CD4-positive, alpha-beta T cell (primary cell): ENCODE measurements at regions not wholly inside any gene's neighbourhood (a gene's known extent, or its start where the extent isn't known, plus 50 kb on each side); places are given as distances from the start of the nearest gene placed in this dataset.

Experiments used
- ATAC-seq: fragments of 200-7000 bp; cut with Tn5 transposase; one replicate; pipeline ENCODE4 v1.10.0; 2022; ENCODE audit warnings: mild to moderate bottlenecking; ENCODE audit not compliant: poor library complexity
- CTCF ChIA-PET: fragments of 350-600 bp; sonication (Branson Sonifier 250); formaldehyde crosslinking; loops from one replicate; lab custom pipeline; 2021; ENCODE audit warnings: antibody characterized with exemption, inconsistent platforms; lab: Charles Lee
- POLR2A ChIA-PET: fragments of 350-600 bp; sonication (Branson Sonifier 250); formaldehyde crosslinking; loops from one replicate; lab custom pipeline; 2021; ENCODE audit warnings: antibody characterized with exemption, inconsistent platforms; lab: Charles Lee
- DNase-seq, 14 experiments: peaks; one replicate each; pipeline ENCODE4 v3.0.0-alpha.2; 2013 to 2020; ENCODE audit warnings: mixed read lengths in 2 of 14
- H3K27ac ChIP-seq, 2 donors: one replicate each; pipeline versions ENCODE4 v1.5.1 to v1.7.0; 2013; ENCODE audit warnings: low read length in 2 of 2, low read depth in 1 of 2, mild to moderate bottlenecking in 1 of 2
- H3K27me3 ChIP-seq, 2 experiments: 1 replicate in 1 of 2; 2 replicates in 1 of 2; pipeline versions ENCODE4 v1.6.1 to v1.7.0; 2013; ENCODE audit warnings: low read length in 2 of 2, control low read depth in 1 of 2, mild to moderate bottlenecking in 1 of 2, moderate library complexity in 1 of 2; ENCODE audit not compliant: insufficient read depth in 2 of 2, control insufficient read depth in 1 of 2
- H3K36me3 ChIP-seq: one replicate; pipeline ENCODE4 v1.6.1; 2013; ENCODE audit warnings: low read length, control low read depth; ENCODE audit not compliant: insufficient read depth
- H3K4me1 ChIP-seq: one replicate; pipeline ENCODE4 v1.6.1; 2013; ENCODE audit warnings: low read length, control low read depth; ENCODE audit not compliant: insufficient read depth
- H3K4me3 ChIP-seq: one replicate; pipeline ENCODE4 v1.5.1; 2013; ENCODE audit warnings: mild to moderate bottlenecking, low read length, moderate library complexity
- H3K9me3 ChIP-seq, 2 experiments: 1 replicate in 1 of 2; 2 replicates in 1 of 2; pipeline versions ENCODE4 v1.6.1 to v1.7.0; 2013; ENCODE audit warnings: low read length in 2 of 2, mild to moderate bottlenecking in 2 of 2, control low read depth in 1 of 2, moderate library complexity in 1 of 2; ENCODE audit not compliant: control insufficient read depth in 1 of 2, insufficient read depth in 1 of 2
- H3K27ac Mint-ChIP-seq: one replicate; pipeline ENCODE4 v1.8.0; 2020; ENCODE audit warnings: mixed read lengths
- H3K27me3 Mint-ChIP-seq: one replicate; pipeline ENCODE4 v1.8.0; 2021; ENCODE audit warnings: mixed read lengths
- H3K36me3 Mint-ChIP-seq: one replicate; pipeline ENCODE4 v1.8.0; 2021; ENCODE audit warnings: low read depth, mixed read lengths
- H3K4me1 Mint-ChIP-seq: one replicate; pipeline ENCODE4 v1.8.0; 2021; ENCODE audit warnings: low read depth, mixed read lengths
- H3K4me3 Mint-ChIP-seq: one replicate; pipeline ENCODE4 v1.8.0; 2020; ENCODE audit warnings: mild to moderate bottlenecking, mixed read lengths
- H3K9me3 Mint-ChIP-seq: one replicate; pipeline ENCODE4 v1.8.0; 2020; ENCODE audit warnings: mixed read lengths
- CTCF ChIP-seq: fragments of 200-600 bp; IDR thresholded peaks from one replicate; pipeline ENCODE4 v1.8.0; 2022; ENCODE audit warnings: antibody characterized with exemption, mild to moderate bottlenecking
- intact Hi-C, 2 experiments: fragments of 100-400 bp; cut with DNase I in 1 of 2; cut with micrococcal nuclease in 1 of 2; formaldehyde crosslinking; loops; one replicate each; pipeline versions ENCODE4 v1.15.1 to v1.9.0; 2023 to 2025; cut with DNase I, micrococcal nuclease

DNA sequence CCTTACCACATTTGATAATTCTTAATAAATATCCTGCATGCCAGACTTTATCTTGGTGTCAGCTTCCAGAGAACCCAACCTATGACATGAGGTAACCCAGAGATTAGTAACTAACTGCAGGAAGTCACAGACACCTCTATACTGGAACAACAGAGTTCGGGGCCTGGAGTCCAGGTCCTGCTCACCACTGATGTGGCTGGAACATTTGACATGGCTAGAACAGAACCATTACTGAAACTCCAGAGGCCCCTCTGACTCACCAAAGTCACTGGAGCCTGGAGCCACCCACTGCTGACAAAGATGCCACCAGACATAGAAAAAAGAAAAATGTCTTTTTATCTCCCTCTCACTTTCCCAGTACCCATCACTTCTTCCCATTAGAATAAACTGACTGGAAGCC lies 403.7 kb downstream of the MID1IP1 start:
- POLR2A ChIA-PET: no interaction called here

DNA sequence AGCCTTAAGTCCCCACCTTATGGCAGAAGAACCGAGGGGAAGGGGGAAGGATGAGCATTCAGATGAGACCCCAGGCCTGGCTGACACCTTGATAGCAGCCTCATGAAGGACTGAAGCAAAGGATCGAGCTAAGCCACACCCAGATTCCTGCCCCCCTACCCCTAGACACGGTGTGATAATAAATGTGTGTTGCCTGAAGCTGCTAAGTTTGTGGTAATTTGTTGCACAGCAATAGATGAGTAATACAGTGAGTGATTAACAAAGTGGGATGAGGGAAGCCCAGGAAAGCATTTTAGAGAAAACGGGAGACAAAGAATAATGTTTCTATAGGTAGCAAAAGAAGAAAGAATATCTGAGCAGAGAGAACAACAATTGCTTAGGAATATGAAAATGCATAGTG lies 404.2 kb downstream of the MID1IP1 start:
- H3K4me3 Mint-ChIP-seq: no peak overlapping the region
- H3K36me3 ChIP-seq: no peaks in the 10 kb centered on the region
- H3K27me3 Mint-ChIP-seq: no peaks in the 10 kb centered on the region
- no peaks in the 10 kb centered on the region for H3K9me3 ChIP-seq
- no peak overlapping the region for H3K27ac ChIP-seq
- no peaks in the 10 kb centered on the region for H3K9me3 Mint-ChIP-seq
- peaks cover 12% of the 10 kb centered on the region for H3K4me1 Mint-ChIP-seq
- H3K4me1 ChIP-seq: peaks cover 6% of the 10 kb centered on the region
- ChIA-PET CTCF (no interaction called here), POLR2A (no interaction called here)
- H3K27me3 ChIP-seq: no peaks in the 10 kb centered on the region
- TF ChIP-seq CTCF: no peak
- no peak overlapping the region for H3K4me3 ChIP-seq
- DNase-seq (no peak), ATAC-seq (no peak)
- no peaks in the 10 kb centered on the region for H3K36me3 Mint-ChIP-seq
- no peak overlapping the region for H3K27ac Mint-ChIP-seq
- intact Hi-C loops: no loop called here

More for the DNA sequence above, 403.7 kb downstream of the MID1IP1 start:
- H3K4me1 Mint-ChIP-seq: peaks cover 14% of the 10 kb centered on the region
- Histone ChIP-seq H3K27me3 (no peaks in the 10 kb centered on the region), H3K4me1 (peaks cover 6% of the 10 kb centered on the region), H3K36me3 (no peaks in the 10 kb centered on the region), H3K4me3 (no peak overlapping the region), H3K27ac (no peak overlapping the region), H3K9me3 (no peaks in the 10 kb centered on the region)
- intact Hi-C loops: no loop called here
- H3K9me3 Mint-ChIP-seq: no peaks in the 10 kb centered on the region
- no peak overlapping the region for H3K4me3 Mint-ChIP-seq
- TF ChIP-seq CTCF: no peak
- no peak for ATAC-seq
- CTCF ChIA-PET: no interaction called here
- no peaks in the 10 kb centered on the region for H3K27me3 Mint-ChIP-seq
- no peak overlapping the region for H3K27ac Mint-ChIP-seq
- DNase-seq: no peak
- H3K36me3 Mint-ChIP-seq: no peaks in the 10 kb centered on the region

GRCh38 chrX:39206399-39207145 lies 405.3 kb downstream of the MID1IP1 start:
- POLR2A ChIA-PET: no interaction called here
- no peak overlapping the region for H3K4me3 Mint-ChIP-seq
- H3K36me3 Mint-ChIP-seq: no peaks in the 10 kb centered on the region
- Histone ChIP-seq H3K27ac (no peak overlapping the region), H3K27me3 (no peaks in the 10 kb centered on the region), H3K36me3 (no peaks in the 10 kb centered on the region), H3K4me1 (no peaks in the 10 kb centered on the region), H3K4me3 (no peak overlapping the region), H3K9me3 (no peaks in the 10 kb centered on the region)
- no peak for TF ChIP-seq CTCF
- H3K27me3 Mint-ChIP-seq: no peaks in the 10 kb centered on the region
- CTCF ChIA-PET: no interaction called here
- peaks cover 1% of the 10 kb centered on the region for H3K4me1 Mint-ChIP-seq
- ATAC-seq (no peak), DNase-seq (no peak)
- no peak overlapping the region for H3K27ac Mint-ChIP-seq
- H3K9me3 Mint-ChIP-seq: no peaks in the 10 kb centered on the region
- intact Hi-C loops: no loop called here
